ENCODE measurements at regions not wholly inside any gene's neighbourhood (a gene's known extent, or its start where the extent isn't known, plus 50 kb on each side); places are given as distances from the start of the nearest gene placed in this dataset.
"Not testable (repeated sequence)": the region's sequence is repeated elsewhere in the genome, so short reads cannot be mapped to it uniquely, and the experiment has no call there.

DNA sequence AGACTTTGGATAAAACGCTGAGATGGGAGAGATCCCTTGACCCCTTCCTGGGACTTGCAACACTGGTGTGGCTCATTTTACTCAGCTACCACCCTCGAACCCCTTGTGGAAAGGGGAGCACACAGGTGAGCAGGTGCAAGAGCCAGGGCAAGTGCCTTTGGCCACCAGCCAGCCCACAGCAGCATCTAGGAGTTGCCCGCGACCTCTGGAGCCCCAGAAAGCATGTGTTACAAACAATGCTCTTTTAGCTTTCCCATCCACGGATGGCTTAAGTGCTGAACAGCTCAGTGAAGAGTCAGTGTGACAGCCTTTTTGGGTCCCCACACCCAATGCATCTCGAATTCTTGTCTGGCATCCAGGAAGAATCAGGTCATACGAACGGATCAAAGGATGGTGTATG is 197.8 kb downstream of the MEMO1 start:
- 0 to 100% (median 77%) methylated on average over 1 to 7 of the region's 8 CpGs; no CpG with 5 or more reads in 3 of the 10 experiments for WGBS, 10 experiments
- ATAC-seq (replicated peaks in 6 of 8) = no peak
- in situ Hi-C loops (cut with MboI; ENCODE audit: low pct_unique_long_range_greater_than_20kb in 2 of 9, low sequenced_read_pairs in 9 of 9, unreplicated experiment in 9 of 9) = no loop called here
- Histone ChIP-seq H3K27ac (no peak overlapping the region), H3K4me3 (no peak overlapping the region), H3K4me1 (replicated peaks in 1 of 2) (no peaks in the 10 kb centered on the region)

DNA sequence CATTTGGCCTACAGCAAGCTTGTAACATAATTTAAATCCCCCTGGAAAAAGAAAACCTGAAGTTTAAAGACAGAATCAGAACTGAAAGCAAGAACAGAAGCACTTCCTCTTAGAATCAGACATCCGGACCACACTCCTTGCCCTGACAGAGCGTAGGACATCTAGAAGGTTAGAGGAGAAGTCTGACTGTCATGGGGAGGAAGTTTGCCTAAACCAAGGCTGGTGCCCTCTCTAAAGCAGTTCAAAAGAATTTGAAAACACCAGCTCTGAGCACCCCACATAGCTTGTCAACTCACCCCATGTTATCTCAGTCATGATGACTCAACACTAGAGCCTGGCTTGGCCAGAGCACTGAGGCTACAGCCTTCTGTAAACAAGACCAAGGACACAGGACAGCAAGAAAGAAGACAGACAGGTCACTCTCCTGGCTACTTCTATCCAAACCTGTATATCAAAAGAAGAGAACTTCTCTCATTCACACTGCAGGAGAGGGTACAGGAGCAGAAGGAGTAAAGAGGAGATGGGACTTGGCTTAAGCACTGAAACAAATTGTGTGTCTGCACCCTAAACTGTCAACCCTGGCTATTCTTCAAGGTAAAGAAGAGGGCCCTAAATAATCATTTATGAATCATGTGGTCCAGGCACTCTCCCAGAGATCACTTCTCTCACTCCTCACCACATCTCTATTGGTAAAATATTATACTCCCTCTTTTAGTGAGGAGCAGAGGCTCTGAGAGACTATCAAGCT is 198.6 kb downstream of the MEMO1 start:
- Histone ChIP-seq H3K27ac (no peak overlapping the region), H3K4me3 (no peak overlapping the region), H3K4me1 (replicated peaks in 1 of 2) (no peaks in the 10 kb centered on the region)
- 25 to 100% (median 80%) methylated on average over 1 to 2 of the region's 2 CpGs; no CpG with 5 or more reads in 4 of the 10 experiments for WGBS, 10 experiments
- in situ Hi-C loops (cut with MboI; ENCODE audit: low pct_unique_long_range_greater_than_20kb in 2 of 9, low sequenced_read_pairs in 9 of 9, unreplicated experiment in 9 of 9) = no loop called here
- peak in 1 of 8 experiments; percentile 74 for ATAC-seq (replicated peaks in 6 of 8)

GRCh38 chr2:31811482-31811881 is 199.3 kb downstream of the MEMO1 start:
- in situ Hi-C loops (cut with MboI; ENCODE audit: low pct_unique_long_range_greater_than_20kb in 2 of 9, low sequenced_read_pairs in 9 of 9, unreplicated experiment in 9 of 9) = no loop called here
- Histone ChIP-seq H3K4me1 (replicated peaks in 1 of 2) (no peaks in the 10 kb centered on the region), H3K4me3 (no peak overlapping the region), H3K27ac (no peak overlapping the region)
- no peak for ATAC-seq (replicated peaks in 6 of 8)
- WGBS, 10 experiments = 5 to 100% (median 72%) methylated on average over 1 to 3 of the region's 3 CpGs; no CpG with 5 or more reads in 1 of the 10 experiments

- H3K27ac ChIP-seq = no peak overlapping the region
- 19 to 73% (median 43%) methylated on average over 1 to 5 of the region's 5 CpGs for WGBS, 10 experiments
- no peak overlapping the region for H3K4me3 ChIP-seq
- ATAC-seq (replicated peaks in 6 of 8) = no peak
- in situ Hi-C loops (cut with MboI; ENCODE audit: low pct_unique_long_range_greater_than_20kb in 2 of 9, low sequenced_read_pairs in 9 of 9, unreplicated experiment in 9 of 9) = no loop called here
- H3K4me1 ChIP-seq (replicated peaks in 1 of 2) = no peaks in the 10 kb centered on the region
These were observed 200.4 kb downstream of the MEMO1 start for GRCh38 chr2:31810200-31810917.

DNA sequence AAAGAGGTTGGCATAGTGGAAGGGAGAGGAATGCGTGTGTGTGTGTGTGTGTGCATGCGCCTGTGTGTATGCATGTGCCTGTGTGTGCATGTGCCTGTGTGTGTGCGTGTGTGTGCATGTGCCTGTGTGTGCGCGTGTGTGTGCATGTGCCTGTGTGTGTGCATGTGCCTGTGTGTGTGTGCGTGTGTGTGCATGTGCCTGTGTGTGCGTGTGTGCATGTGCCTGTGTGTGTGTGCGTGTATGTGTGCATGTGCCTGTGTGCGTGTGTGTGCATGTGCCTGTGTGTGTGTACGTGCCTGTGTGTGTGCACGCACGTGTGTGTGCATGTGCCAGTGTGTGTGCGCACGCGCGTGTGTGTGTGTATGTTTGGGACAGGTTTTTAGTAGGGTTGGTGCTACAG is 205.1 kb downstream of the MEMO1 start:
- no peak for ATAC-seq (replicated peaks in 6 of 8)
- Histone ChIP-seq H3K27ac (no peak overlapping the region), H3K4me3 (no peak overlapping the region), H3K4me1 (replicated peaks in 1 of 2) (no peaks in the 10 kb centered on the region)
- in situ Hi-C loops (cut with MboI; ENCODE audit: low pct_unique_long_range_greater_than_20kb in 2 of 9, low sequenced_read_pairs in 9 of 9, unreplicated experiment in 9 of 9) = no loop called here
- 30 to 85% (median 67%) methylated on average over 1 to 12 of the region's 16 CpGs; no CpG with 5 or more reads in 1 of the 10 experiments for WGBS, 10 experiments

DNA sequence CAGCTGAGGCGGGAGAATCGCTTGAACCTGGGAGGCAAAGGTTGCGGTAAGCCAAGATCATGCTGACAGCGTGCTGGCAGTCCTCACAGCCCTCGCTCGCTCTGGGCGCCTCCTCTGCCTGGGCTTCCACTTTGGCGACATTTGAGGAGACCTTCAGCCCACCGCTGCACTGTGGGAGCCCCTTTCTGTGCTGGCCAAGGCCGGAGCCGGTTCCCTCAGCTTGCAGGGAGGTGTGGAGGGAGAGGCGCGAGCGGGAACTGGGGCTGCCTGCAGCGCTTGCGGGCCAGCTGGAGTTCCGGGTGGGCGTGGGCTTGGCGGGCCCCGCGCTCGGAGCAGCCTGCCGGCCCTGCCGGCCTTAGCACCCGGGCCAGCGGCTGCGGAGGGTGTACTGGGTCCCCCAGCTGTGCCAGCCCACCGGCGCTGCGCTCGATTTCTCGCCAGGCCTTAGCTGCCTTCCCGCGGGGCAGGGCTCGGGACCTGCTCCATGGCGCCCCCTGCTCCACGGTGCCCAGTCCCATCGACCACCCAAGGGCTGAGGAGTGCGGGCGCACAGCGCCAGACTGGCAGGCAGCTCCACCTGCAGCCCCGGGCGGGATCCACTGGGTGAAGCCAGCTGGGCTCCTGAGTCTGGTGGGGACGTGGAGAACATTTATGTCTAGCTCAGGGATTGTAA is 207.2 kb downstream of the MEMO1 start:
- H3K4me1 ChIP-seq (replicated peaks in 1 of 2); ATAC-seq (replicated peaks in 6 of 8); in situ Hi-C loops (cut with MboI; ENCODE audit: low pct_unique_long_range_greater_than_20kb in 2 of 9, low sequenced_read_pairs in 9 of 9, unreplicated experiment in 9 of 9); H3K27ac ChIP-seq; H3K4me3 ChIP-seq: not testable (repeated sequence)
- 69 to 100% (median 96%) methylated on average over 1 to 6 of the region's 44 CpGs; no CpG with 5 or more reads in 5 of the 10 experiments for WGBS, 10 experiments

DNA sequence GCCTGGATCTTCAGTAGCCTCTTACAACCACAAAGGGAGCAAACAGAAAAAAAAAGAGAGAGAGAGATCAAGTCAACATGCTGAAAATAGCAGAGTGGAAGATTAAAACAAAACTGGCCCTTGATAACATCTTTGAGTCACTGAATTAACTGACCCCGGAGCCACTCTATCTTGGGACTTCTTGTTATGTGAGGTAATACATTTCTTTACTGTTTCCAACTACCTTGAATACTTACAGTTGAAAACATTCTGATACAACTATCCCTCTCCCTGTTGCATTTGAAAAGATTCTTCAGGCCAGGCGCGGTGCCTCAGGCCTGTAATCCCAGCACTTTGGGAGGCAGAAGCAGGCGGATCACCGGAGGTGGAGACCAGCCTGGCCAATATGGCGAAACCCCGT is 208.1 kb downstream of the MEMO1 start:
- WGBS, 10 experiments = 80 to 100% (median 95%) methylated on average over 1 to 7 of the region's 7 CpGs; no CpG with 5 or more reads in 1 of the 10 experiments
- in situ Hi-C loops (cut with MboI; ENCODE audit: low pct_unique_long_range_greater_than_20kb in 2 of 9, low sequenced_read_pairs in 9 of 9, unreplicated experiment in 9 of 9) = no loop called here
- ATAC-seq (replicated peaks in 6 of 8) = no peak

GRCh38 chr2:31799282-31799681 is 211.5 kb downstream of the MEMO1 start:
- ATAC-seq (replicated peaks in 6 of 8); H3K4me1 ChIP-seq (replicated peaks in 1 of 2); H3K4me3 ChIP-seq; H3K27ac ChIP-seq; in situ Hi-C loops (cut with MboI; ENCODE audit: low pct_unique_long_range_greater_than_20kb in 2 of 9, low sequenced_read_pairs in 9 of 9, unreplicated experiment in 9 of 9): not testable (repeated sequence)
- WGBS, 10 experiments = 0 to 100% (median 50%) methylated on average over 1 to 3 of the region's 4 CpGs; no CpG with 5 or more reads in 3 of the 10 experiments

More for the DNA sequence above, 208.1 kb downstream of the MEMO1 start:
- H3K27ac ChIP-seq = no peak overlapping the region
- no peaks in the 10 kb centered on the region for H3K4me1 ChIP-seq (replicated peaks in 1 of 2)
- no peak overlapping the region for H3K4me3 ChIP-seq

DNA sequence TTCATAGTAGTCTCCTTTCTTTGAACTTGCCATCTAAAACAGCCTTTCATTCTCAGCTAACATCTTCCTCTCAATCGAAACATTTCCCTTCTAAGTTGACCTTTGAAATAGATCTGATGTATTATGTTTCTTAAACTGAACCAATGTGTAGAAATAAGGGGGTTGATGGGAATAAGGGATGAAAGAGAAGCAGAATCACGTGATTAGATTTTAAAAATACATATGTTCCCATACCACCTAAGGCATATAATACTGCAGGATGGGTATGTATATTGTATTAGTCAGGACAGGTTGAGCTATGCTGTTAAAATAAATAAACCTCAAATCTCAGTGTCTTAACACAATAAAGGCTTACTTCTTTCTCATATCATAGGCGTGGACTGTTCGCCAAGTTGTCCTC is 207.5 kb upstream of the SRD5A2 start:
- in situ Hi-C loops (cut with MboI; ENCODE audit: low pct_unique_long_range_greater_than_20kb in 2 of 9, low sequenced_read_pairs in 9 of 9, unreplicated experiment in 9 of 9) = no loop called here
- no peak overlapping the region for H3K4me3 ChIP-seq
- no peaks in the 10 kb centered on the region for H3K4me1 ChIP-seq (replicated peaks in 1 of 2)
- no peak for ATAC-seq (replicated peaks in 6 of 8)
- no peak overlapping the region for H3K27ac ChIP-seq
- WGBS, 10 experiments = 9 to 100% (median 70%) methylated on average over 1 to 4 of the region's 4 CpGs; no CpG with 5 or more reads in 3 of the 10 experiments

DNA sequence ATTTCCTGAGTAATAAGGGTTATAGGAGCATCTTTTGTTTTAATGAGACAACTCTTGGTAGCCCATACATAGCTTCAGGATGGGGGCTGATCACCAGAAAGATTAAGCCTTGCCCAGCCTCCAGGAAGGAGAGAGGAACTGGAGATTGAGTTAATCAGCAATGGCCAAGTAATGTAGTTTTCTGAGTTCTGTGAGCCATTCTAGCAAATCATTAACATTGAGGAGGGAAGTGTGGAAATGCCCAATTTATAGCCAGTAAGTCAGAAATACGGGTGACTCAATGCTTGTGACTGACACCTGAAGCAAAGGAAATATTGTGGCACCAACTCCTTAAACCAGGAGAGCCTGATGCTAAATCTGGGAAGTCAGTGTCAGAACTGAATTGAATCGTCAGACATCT is 205.1 kb upstream of the SRD5A2 start:
- in situ Hi-C loops (cut with MboI; ENCODE audit: low pct_unique_long_range_greater_than_20kb in 2 of 9, low sequenced_read_pairs in 9 of 9, unreplicated experiment in 9 of 9) = no loop called here
- WGBS, 10 experiments = 0 to 81% (median 30%) methylated on average over 1 to 2 of the region's 2 CpGs; no CpG with 5 or more reads in 4 of the 10 experiments
- Histone ChIP-seq H3K4me3 (no peak overlapping the region), H3K4me1 (replicated peaks in 1 of 2) (no peaks in the 10 kb centered on the region), H3K27ac (no peak overlapping the region)
- ATAC-seq (replicated peaks in 6 of 8) = no peak

GRCh38 chr2:31784868-31785267 is 204.1 kb upstream of the SRD5A2 start:
- ATAC-seq (replicated peaks in 6 of 8) = no peak
- no peak overlapping the region for H3K4me3 ChIP-seq
- no peaks in the 10 kb centered on the region for H3K4me1 ChIP-seq (replicated peaks in 1 of 2)
- no peak overlapping the region for H3K27ac ChIP-seq
- in situ Hi-C loops (cut with MboI; ENCODE audit: low pct_unique_long_range_greater_than_20kb in 2 of 9, low sequenced_read_pairs in 9 of 9, unreplicated experiment in 9 of 9) = no loop called here

GRCh38 chr2:31783446-31784091 is 202.8 kb upstream of the SRD5A2 start:
- ATAC-seq (replicated peaks in 6 of 8); H3K4me1 ChIP-seq (replicated peaks in 1 of 2); H3K27ac ChIP-seq; in situ Hi-C loops (cut with MboI; ENCODE audit: low pct_unique_long_range_greater_than_20kb in 2 of 9, low sequenced_read_pairs in 9 of 9, unreplicated experiment in 9 of 9); H3K4me3 ChIP-seq: not testable (repeated sequence)
- WGBS, 10 experiments = 8 to 100% (median 70%) methylated on average over 1 to 5 of the region's 6 CpGs; no CpG with 5 or more reads in 1 of the 10 experiments

- no peak overlapping the region for H3K4me3 ChIP-seq
- no peaks in the 10 kb centered on the region for H3K4me1 ChIP-seq (replicated peaks in 1 of 2)
- WGBS, 10 experiments = 60 to 81% methylated on average over 1 to 3 of the region's 10 CpGs; no CpG with 5 or more reads in 8 of the 10 experiments
- ATAC-seq (replicated peaks in 6 of 8) = peak in 1 of 8 experiments; percentile 14
- H3K27ac ChIP-seq = no peak overlapping the region
- in situ Hi-C loops (cut with MboI; ENCODE audit: low pct_unique_long_range_greater_than_20kb in 2 of 9, low sequenced_read_pairs in 9 of 9, unreplicated experiment in 9 of 9) = no loop called here
These were observed 197.4 kb upstream of the SRD5A2 start for GRCh38 chr2:31778153-31778552.

All from motor neuron (in vitro differentiated cells).